Activated CD4-positive, alpha-beta T cell treated with anti-CD3 and anti-CD28 coated beads for 48 hours (primary cell): ENCODE measurements at regions not wholly inside any gene's neighbourhood (a gene's known extent, or its start where the extent isn't known, plus 50 kb on each side); places are given as distances from the start of the nearest gene placed in this dataset.

Experiments used
- DNase-seq: peaks from one replicate; pipeline ENCODE4 v3.0.0-alpha.2; 2020

DNA sequence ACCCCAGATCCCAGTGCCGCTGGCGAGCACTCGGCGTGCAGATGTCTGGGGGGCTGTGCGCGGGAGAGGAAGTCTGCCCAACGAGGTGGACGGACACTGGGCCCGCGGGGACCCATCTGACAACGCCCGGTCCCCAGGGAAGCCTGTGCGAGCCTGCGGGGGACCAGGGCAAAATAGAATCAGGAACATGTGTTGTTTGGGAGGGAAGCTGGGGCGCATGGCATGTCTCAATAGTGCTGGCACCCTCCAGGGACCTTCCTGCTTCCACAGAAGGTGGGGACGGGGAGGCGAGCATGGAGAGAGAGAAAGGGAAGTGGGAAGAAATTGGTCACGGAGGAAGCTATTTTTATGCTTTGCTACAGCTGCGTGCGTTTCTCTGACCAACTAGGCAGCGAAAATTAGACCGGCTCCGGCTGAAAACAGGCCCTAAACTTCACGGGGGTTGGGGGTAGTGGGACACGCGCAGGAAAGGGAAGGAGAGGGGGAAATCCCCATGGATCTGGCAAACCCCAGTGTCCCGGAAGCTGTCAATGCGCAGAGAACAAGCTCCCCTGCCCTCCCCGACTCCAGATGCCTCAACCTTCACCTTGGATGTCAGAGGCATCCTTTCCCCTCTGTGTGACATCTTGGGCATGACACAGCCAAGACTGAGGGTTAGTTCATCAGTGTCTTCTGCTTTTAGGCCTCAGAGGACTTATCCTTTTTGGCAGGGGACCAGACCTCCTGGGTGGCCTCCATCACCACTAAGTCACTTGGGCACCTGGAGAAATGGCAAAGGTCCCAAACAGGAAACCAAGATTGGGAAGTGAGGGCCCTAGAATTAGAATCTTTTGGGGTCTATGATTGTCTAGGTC, 169.8 kb upstream of the BCOR start:
- DNase-seq: no peak

DNA sequence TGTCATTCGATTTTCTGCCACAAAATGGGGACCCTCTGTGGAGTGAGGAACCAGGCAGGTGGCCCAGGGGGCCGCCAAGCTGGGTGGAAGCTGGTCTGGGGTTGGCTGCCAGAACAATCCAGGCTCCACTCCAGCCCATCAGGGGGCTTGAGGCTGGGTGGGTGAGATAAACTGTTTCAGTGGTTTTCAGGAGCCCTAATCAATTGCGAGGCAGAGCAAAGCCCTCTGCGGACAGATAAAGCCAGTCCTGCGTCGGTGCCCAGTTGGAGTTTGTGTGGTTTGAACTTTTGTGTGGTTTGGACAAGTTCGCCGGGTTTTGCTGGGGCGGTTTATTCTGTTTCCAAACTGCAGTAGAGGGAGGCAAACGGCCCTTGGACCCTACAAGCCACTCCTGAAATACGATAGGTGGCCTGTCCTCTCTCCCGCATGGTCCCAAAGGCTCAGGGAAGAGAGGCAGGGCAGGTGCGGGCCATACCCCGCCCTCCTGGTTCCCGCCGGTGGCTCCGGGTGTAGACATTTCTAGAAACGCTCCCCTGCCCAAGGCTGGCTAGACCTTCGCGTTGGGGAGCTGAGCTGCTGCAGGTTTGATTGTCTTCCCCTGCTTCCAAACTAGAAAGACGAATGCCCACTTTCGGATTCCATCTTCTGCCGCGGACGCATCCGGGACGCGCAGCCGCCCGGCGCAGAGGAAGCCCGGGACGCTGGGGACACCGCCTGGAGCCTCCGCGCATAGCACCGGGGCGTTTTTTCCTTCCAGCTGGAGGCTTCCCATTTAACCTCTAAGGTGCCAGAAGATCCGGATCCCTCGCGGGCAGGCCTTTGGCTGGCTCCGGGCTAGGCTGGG, 169.0 kb upstream of the BCOR start:
- DNase-seq: peak; percentile 64

DNA sequence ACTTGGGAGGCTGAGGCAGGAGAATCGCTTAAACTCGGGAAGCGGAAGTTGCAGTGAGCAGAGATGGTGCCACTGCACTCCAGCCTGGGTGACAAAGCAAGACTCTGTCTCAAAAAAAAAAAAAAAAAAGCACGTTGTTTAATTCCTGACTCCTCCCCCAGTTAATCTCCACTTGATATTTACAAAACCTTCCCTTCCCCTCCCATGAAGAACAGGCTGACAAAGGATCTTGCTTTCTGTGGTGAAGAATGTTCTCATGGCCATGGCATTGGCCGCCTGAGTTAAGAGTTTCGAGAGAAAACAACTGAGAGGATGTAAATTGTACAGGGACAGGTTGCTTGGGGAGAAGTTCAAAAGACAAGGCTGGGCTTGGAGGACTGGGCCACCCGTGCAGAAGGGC, 168.2 kb upstream of the BCOR start:
- DNase-seq: no peak

DNA sequence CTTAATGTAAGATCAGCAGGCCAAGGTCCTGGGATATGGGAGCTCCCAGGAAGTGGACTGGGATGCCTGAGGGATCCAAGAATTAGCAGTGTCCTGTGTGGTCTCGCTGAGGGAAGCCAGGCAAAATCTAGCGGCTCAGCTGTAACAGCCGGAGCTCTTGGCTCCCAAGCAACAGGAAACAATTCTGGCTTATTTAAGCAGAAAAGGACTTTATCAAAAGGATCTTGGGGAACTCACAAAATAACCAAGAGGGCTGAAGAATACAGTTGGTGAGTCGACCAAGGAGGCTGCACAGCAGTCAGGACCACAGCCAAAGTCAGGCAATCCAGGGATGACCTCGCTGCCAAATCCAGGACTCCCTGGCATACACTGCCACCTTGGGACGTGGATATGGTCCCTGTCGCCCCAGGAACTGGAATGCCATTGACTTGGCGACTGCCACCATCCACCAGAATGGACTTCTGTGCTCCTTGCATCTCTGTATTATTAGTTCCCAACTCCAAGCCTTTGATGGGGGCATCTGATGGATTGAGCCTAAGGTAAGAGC, 165.3 kb upstream of the BCOR start:
- no peak for DNase-seq

DNA sequence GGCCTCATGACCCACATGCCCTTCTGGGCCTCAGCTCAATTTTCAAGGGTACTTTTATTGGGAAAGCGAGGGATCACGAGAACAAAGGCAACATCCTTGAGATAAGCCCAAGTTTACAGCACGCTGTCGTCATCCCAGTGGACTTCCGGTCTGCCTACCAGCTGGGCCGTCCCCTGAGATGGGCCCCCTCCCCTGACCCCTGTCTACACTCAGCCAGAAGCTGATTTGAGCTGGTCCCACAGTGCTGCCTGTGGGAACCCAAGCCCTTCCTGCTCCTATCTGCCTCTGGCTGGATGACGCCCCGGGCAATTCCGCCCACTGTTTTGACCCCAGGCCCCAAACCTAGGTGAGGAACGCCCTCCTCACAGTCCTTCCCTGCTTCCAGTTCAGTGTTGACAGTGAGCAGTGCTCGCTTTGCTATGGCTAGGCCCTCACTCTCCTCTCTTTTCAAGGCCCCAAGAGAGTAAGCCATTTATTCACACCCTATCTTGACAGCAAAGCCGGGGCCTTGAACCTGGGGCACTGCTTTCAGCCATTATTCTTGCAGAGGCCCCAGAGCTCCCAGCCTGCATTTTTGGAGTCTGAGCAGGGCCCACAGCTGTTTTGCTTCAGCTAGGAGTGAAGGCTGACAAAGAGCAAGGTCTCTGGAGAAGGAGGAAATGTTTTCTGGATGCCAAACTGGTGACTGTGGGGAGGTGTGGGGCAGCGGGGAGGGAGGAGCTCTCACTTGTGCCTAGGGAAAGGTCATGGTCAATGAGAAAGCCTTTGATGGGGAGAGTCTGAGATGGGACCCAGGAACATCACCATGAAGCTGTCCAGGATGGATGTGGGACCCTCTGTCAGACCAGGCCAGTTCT, 164.6 kb upstream of the BCOR start:
- no peak for DNase-seq

DNA sequence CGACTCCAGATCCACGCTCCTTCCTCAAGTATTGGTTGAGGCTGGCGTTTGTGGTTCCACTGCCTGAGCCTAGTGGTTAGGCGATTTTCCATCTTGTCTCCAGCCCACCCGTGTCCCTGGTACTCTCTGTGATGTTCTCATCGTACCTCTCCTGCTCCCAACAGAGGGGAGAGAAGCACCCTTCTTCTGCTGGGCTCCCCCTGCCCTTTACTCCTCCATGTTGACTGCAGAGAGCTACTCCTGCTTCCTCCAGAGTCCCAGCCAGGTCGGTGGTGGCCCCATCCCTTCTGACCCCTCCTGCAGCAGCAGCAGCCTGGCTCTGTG, 164.0 kb upstream of the BCOR start:
- no peak for DNase-seq

DNA sequence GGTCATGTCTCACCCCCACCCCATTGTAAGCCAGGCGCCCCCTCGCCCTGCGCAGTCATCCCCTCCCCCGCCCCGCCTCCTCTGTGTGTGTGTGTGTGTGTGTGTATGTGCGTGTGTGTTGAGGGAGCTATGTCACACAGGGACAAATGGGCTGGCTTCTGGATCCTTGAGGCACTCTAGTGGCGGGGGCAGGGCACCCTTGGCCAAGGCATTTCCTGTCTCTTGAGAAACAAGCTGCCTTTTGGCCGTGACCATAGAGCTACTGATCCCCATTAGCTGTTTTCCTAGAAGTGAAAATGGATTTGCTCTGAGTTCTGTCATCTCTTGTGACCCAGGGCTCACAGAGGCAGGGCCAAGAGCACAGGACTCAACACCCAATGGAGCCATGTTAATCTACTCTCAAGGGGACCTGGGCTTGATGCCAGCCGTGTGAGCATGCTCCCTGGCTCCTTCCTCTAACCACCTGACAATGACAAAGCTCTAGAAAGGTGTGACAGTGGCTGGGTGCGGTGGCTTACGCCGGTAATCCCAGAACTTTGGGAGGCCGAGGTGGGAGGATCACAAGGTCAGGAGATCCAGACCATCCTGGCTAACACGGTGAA, 162.5 kb upstream of the BCOR start:
- DNase-seq: no peak

DNA sequence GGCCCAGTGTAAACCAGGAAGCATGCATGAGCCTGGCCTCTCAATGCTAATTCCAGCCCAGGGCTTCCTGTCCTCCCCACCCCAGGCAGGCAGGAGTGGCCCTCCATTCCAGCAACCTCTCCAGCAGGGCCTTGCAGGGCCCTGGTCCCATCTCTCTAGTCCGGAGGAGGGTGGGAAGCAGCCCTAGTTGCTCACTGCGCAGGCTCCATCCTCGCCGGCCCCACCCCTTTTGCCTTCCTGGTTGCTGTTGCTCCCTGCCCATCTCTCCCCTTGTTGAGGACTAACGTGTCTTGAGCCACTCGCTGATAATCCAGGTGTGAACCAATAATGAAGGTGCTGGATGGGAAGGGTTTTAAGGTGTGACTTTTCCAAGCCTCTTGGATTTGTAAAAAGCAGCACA, 161.2 kb upstream of the BCOR start:
- no peak for DNase-seq

DNA sequence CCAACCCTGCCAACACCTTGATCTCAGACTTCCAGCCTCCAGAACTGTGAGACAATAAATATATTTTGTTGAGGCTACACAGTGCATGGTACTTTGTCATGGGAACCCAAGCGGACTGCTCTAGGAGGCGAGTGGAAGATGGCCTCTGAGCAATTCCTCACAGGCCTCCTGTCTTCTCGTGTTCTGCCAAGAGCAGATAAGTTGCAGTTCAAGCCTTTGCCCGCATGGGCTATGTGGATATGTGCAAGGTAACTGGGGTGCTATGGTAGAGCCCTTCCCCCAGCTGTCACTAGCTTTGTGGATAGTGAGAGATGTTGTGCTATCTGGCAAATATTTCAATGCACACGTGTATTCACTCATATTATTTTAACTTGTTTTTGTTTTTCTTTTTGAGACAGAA, 156.0 kb upstream of the BCOR start:
- DNase-seq: no peak

DNA sequence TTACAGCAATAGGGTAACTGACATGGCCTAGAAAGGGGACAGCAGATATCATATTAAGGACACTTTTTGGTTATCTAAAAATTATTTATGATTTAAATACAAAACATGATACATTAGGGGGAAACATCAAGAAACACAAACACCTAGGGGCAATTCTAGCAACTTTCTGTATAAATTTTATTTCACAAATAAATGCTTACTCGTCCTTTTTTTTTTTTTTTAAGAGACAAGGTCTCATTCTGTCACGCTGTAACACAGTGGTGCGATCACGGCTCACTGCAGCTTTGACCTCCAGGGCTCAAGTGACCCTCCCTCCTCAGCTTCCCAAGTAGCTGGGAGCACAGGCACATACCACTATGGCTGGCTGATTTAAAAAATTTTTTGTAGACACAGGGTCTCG, 151.8 kb upstream of the BCOR start:
- DNase-seq: no peak

DNA sequence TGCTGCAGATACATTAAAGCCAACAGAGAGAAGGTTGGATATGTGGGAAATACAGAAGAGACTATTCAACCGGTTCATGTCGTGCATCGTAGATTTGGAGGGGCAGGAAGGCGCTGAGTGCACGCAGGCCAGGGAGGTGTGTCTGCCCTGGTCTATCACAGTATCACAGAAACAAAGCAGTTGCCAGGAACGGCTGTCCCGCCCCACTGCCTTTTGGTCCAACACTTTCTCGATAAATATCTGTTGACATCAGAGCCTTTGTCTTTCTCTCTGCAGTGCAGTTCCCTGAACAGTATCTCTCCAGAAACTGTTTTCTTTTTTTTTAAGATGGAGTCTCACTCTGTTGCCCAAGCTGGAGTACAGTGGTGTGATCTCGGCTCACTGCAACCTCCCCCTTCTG, 151.1 kb upstream of the BCOR start:
- no peak for DNase-seq

DNA sequence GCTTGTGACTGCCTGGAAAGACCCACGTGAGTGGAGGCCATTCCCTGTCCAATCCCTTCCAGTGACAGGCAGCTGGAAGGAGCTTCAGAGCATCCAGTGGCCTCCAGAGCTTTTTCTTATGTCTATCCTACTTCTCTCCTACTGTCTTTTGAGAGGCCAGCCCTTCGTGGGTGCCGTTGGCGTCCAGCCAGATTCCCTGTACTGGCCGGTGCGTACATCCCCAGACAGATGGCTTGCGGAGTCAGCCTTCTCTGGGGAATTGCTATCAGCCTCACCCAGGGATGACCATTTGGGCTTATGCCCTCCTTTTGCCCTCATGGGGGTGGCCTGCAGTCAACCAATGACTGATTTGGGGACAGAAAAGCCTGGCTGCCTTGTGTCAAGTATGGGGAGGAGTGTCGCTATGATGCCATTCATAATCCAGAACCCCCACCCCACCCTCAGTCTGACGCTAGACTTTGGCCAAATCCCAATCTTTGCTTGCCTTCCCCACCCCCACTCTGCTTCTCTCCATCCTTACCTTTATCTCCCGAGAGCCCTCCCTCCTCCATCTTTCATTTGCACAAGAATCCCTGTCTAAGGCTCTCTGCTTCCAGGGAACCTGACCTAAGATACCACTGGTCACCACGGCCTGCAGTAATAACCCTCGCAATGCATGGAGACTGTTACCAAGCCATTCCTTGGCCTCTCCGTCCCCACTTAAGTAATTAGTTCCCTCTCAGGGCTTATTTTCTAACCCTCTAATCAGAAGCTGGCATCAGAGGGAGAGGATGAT, 150.3 kb upstream of the BCOR start:
- DNase-seq: no peak

DNA sequence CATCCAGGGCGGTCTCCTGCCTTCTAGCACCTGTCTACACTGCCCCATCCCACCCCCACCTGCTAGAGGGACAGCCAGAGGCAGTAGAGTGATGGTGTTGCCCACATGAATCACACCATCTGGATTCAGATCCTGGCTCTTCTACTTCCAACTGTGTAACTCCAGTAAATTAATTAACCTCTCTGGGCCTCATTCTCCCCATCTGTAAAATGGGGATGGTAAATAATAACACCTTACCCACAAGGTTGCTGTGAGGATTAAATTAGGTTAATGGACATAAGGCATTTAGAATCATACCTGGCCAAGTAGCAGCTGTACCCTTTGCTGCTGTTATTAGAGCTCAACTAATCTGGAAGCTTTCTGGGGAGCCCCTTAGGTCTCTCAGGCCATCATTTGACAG, 149.6 kb upstream of the BCOR start:
- DNase-seq: no peak

DNA sequence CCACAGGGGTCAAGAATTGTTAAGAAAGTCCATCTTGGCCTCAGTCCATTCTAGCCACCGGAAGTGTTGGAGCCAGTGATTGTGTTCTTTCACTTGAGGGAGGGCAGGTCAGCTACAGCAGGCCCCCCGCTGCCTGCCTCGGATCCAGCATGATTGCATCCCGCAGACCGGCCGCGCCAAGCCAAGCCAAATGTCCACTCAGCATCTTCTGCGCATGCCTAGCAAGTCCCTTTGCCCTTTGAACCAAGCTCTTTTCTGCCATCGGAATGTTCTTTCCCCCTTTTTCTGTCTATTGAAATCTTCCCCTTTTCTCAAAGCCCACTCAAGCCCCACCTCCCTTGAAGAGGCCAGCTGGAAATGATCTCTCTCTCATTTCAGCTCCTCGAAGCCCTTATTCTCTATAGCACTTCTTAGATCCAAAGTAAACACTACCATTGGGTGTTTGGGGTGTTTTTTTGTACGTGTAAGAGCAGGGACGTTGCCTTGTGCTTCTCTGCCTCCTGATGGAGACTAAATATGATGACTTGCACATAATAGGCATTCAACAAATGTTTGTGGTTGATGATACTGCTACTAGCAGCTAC, 147.8 kb upstream of the BCOR start:
- DNase-seq: no peak

DNA sequence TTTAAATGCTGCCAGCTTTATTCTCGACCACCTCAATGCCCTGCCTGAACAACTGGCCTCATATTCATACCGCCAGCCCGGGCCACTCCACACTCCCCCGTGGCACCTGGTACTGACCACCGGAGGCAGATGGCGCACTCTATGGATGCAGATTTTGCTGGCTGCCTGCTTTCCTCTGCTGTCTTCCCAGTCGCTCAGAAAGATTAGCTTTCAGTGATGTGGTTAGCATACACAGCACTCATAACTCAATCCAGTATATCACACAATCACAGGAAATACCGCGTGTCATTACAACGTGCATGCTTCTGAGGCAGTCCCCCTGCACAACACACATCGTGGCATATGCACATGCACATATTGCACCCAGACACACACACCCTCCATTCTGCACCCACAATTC, 147.2 kb upstream of the BCOR start:
- no peak for DNase-seq

DNA sequence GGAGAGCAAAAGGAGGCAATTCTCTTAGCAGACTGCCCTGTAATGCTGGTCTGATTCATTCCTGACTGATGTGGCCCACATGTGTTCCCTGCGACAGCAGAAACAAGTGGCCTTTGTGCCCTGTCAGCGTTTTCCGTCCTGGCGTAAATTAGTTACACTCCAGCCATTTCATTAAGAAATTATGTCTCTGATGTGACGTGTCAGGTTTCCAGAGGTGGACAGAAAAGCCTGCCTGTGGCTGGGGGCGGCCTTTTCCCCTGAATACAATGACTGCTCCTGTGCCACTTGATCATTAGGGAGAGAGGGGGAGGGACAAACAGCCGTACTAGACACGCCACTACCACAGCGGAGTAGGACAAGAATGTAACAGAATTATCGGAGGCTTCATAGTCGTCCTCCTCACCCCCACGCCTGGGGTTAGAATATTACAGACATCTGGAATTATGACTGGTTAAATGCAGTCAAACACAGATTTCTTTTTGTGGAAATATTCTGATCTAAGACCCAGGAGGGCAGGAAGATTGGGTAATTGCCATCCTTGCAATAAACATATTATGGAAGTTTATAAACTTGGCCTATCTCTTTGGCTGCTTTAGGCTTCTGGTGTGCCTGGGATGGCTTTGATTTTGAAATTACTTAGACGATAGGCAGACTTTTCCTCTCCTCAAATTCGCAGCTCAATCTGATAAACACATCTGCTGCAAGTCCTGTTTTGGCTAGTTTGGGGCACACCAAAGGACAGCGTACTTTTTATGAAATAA, 146.2 kb upstream of the BCOR start:
- no peak for DNase-seq

DNA sequence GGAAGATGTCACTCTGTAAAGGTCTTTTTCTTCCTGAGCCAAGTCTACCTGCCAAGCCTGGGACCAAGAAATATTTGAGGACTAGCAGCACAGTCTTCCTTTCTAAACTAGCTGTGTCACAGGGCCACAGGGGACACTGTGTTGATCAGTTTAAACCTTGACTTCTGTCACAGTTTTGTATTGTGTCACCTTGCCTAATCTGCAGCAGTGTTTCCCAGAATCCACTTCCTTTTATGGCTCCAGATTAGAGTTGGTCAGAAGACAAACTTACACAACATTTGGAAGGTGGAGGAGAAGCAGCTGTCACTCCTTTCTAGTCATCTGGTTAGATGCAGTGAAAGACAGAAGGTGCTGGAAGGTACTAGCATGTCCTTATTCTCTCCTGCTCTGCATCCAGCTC, 143.1 kb upstream of the BCOR start:
- no peak for DNase-seq

DNA sequence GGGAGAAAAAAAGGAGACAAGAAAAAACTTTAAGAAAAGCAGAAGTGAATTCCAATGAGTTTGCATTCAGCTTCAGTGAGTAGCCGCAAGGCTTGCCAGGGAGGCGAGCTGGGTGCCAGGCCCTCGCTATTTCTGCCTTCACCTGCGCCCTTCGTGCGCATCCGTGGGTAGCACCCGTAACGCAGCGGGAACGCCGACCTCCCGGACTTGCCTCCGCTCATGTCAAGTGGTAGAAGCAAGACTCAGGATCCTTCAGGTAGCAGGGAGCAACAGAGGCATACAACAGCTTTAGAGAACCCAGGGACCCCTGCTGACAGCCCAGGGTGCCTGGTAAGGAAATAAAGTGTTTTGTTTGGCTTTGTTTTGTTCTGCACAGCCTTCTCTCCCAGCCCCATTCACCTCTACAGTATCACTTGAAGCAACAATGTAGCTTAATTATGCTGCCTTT, 140.0 kb upstream of the BCOR start:
- no peak for DNase-seq

DNA sequence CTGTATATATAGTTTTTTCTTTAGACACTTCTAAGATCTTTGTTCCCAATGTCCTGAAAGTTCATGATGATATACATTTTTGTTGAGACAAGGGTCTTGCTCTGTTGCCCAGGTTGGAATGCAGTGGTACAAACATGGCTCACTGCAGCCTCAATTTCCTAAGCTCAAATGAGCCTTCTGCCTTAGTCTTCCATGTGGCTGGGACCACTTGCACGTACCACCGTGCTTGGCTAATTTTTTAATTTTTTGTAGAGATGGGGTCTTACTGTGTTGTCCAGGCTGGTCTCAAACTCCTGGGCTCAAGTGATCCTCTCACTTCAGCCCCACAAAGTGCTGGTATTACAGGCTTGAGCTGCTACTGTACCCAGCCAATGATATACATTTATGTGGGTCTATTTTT, 132.9 kb upstream of the BCOR start:
- DNase-seq: no peak

DNA sequence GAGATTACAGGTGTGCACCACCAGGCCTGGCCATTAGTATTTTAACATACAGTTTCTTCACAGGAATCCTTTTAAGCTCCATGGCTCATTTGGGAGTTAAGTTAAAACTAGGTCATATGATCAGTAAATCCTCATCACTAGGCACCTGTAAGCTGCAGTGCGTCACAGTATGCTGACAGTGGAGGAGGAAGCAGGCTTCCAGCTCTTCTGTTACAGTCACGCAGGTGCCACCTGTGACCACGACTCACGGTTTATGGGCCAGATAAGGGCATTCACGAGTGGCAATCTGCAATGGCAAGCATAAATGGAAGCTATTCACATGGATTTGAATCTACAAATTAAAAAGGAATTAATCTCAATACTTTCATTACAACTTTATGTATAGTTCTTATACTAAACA, 129.4 kb upstream of the BCOR start:
- DNase-seq: no peak

DNA sequence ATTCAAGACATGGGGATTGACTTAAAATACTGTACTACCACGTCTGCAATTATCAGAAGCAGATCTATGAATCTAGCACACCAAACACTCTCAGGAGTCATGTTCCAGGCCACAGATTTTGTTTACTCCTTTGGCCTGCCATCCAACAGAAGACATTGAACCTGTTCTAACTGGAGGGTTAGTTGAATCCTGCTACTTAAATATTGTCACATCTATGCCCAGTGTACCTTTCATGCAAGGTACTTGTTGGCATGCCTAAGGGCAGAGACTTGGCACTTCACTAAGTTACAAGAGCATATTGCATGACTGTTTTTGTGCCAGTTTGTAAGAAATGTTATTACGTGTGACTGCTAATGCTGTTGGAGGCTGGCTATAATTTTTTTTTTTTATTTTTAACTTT, 126.9 kb upstream of the BCOR start:
- no peak for DNase-seq
